GM23248 (cell line): ENCODE measurements at regions not wholly inside any gene's neighbourhood (a gene's known extent, or its start where the extent isn't known, plus 50 kb on each side); places are given as distances from the start of the nearest gene placed in this dataset.

Experiments
- DNase-seq: peaks from one replicate; pipeline ENCODE4 v3.0.0-alpha.2; 2015
- H2AFZ ChIP-seq: fragments of 200-600 bp; sonication (generic); 2 replicates; pipeline ENCODE4 v1.6.1; 2016; ENCODE audit warnings: antibody characterized with exemption
- H3F3A ChIP-seq: fragments of 200-600 bp; sonication (generic); 2 replicates; pipeline ENCODE4 v1.6.1; 2016; ENCODE audit warnings: mild to moderate bottlenecking, antibody characterized with exemption, mixed run types; ENCODE audit not compliant: insufficient read depth
- H3K27ac ChIP-seq: fragments of 200-600 bp; sonication (generic); 2 replicates; pipeline ENCODE4 v1.5.1; 2016; ENCODE audit warnings: mild to moderate bottlenecking
- H3K27me3 ChIP-seq: fragments of 200-600 bp; sonication (generic); replicated peaks from 2 replicates; pipeline ENCODE4 v1.6.1; 2016; ENCODE audit warnings: mild to moderate bottlenecking; ENCODE audit not compliant: insufficient read depth
- H3K36me3 ChIP-seq: fragments of 200-600 bp; sonication (generic); 2 replicates; pipeline ENCODE4 v1.6.1; 2016; ENCODE audit warnings: low read depth, mild to moderate bottlenecking
- H3K4me1 ChIP-seq: fragments of 200-600 bp; sonication (generic); 2 replicates; pipeline ENCODE4 v1.6.1; 2016; ENCODE audit warnings: mild to moderate bottlenecking; ENCODE audit not compliant: insufficient read depth
- H3K4me2 ChIP-seq: fragments of 200-600 bp; sonication (generic); one replicate; pipeline ENCODE4 v1.6.1; 2016; ENCODE audit warnings: mild to moderate bottlenecking; ENCODE audit not compliant: unreplicated experiment
- H3K4me3 ChIP-seq: fragments of 200-600 bp; sonication (generic); 2 replicates; pipeline ENCODE4 v1.5.1; 2016; ENCODE audit warnings: mild to moderate bottlenecking
- H3K79me2 ChIP-seq: fragments of 200-600 bp; sonication (generic); 2 replicates; pipeline ENCODE4 v1.6.1; 2016; ENCODE audit warnings: mild to moderate bottlenecking; ENCODE audit not compliant: insufficient read depth
- H3K9ac ChIP-seq: fragments of 200-600 bp; sonication (generic); 2 replicates; pipeline ENCODE4 v1.6.1; 2016; ENCODE audit warnings: mild to moderate bottlenecking
- H3K9me2 ChIP-seq: fragments of 200-600 bp; sonication (generic); 2 replicates; pipeline ENCODE4 v1.6.1; 2016; ENCODE audit warnings: mixed run types, mild to moderate bottlenecking, moderate library complexity; ENCODE audit not compliant: insufficient read depth
- H3K9me3 ChIP-seq: fragments of 200-600 bp; sonication (generic); one replicate; pipeline ENCODE4 v1.6.1; 2017; ENCODE audit warnings: low read depth
- H4K20me1 ChIP-seq: fragments of 200-600 bp; sonication (generic); 2 replicates; pipeline ENCODE4 v1.6.0; 2016; ENCODE audit not compliant: insufficient read depth
- EZH2 ChIP-seq: fragments of 200-600 bp; sonication (generic); IDR thresholded peaks from 2 replicates; pipeline ENCODE4 v1.6.1; 2018; ENCODE audit warnings: antibody characterized with exemption, mild to moderate bottlenecking; ENCODE audit not compliant: insufficient read depth, poor library complexity, severe bottlenecking
- EZH2phosphoT487 ChIP-seq: fragments of 200-600 bp; sonication (generic); IDR thresholded peaks from 2 replicates; pipeline ENCODE4 v1.6.1; 2018; ENCODE audit warnings: antibody characterized with exemption, moderate library complexity, mild to moderate bottlenecking, low read depth; ENCODE audit not compliant: insufficient read depth
- WGBS, 2 experiments: methylation state at CpG; one replicate each; pipeline ENCODE4 v1.1.6; 2015 to 2017; ENCODE audit warnings: low lambda C conversion rate in 2 of 2, low coverage in 1 of 2; ENCODE audit errors: missing lambda C conversion rate in 2 of 2; 5-methylcytosine and 5-hydroxymethylcytosine counted together
- in situ Hi-C: fragments of 300-500 bp; cut with MboI; formaldehyde crosslinking; loops from 2 replicates; pipeline ENCODE4 v1.15.0; 2020

- Histone ChIP-seq H3K9ac (no peak overlapping the region), H3K4me2 (no peak overlapping the region), H3K79me2 (no peaks in the 10 kb centered on the region), H3K4me1 (no peaks in the 10 kb centered on the region), H3K9me2 (no peaks in the 10 kb centered on the region), H3F3A (no peaks in the 10 kb centered on the region), H3K27ac (no peak overlapping the region), H3K36me3 (no peaks in the 10 kb centered on the region), H4K20me1 (no peaks in the 10 kb centered on the region), H2AFZ (no peak overlapping the region), H3K27me3 (no peaks in the 10 kb centered on the region), H3K9me3 (no peaks in the 10 kb centered on the region), H3K4me3 (no peak overlapping the region)
- DNase-seq, result no peak
- in situ Hi-C loops, result no loop called here
- TF ChIP-seq EZH2phosphoT487 (no peak), EZH2 (no peak)
- 50 to 52% methylated on average over 20 to 21 of the region's 21 CpGs for WGBS, 2 experiments
Measured at GRCh38 chr2:239833269-239834109, 191.7 kb downstream of the NDUFA10 start.

DNA sequence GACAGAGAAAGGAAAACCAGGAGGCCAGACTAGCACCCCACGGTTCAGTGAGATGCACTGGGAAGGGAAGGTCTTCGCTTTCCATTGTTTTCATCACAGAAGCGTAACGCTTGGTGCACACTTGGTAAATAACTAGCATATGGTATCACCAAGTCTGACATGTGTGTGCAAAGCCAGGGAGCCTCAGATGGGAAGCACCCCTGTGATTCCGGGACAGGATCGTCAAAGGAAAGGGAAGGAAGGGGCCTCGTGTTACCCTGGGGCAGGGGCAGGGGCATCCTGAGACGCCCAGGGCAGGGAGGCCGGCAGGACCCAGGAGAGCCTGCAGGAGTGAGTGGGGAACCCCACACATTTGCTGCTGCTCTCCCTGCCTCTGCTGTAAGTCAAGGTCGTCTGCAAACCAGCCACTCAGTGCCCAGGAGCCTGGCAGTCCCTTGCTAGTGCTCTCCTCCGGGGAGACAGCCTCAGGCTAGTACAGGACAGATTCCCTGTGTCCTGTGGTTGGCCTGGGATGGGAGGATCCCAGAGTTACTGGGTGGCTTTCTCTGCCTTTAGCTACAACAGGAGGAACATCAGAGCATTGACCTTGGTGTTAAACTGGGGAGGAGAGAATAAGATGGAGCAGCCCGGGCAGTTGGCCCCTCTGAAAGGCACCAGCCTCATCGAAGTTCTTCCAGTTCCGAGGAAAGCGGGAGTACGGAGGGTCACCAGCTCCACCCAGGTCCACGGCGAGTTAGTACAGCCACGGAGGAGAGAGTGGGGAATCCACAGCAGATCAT is 192.5 kb downstream of the NDUFA10 start:
- no peaks in the 10 kb centered on the region for H4K20me1 ChIP-seq
- H3K4me2 ChIP-seq, result no peak overlapping the region
- H3K27me3 ChIP-seq, result no peaks in the 10 kb centered on the region
- no peak overlapping the region for H3K4me3 ChIP-seq
- H3K9ac ChIP-seq, result no peak overlapping the region
- no peaks in the 10 kb centered on the region for H3K79me2 ChIP-seq
- H3K36me3 ChIP-seq, result no peaks in the 10 kb centered on the region
- H3K9me3 ChIP-seq, result no peaks in the 10 kb centered on the region
- H3K27ac ChIP-seq, result no peak overlapping the region
- no peaks in the 10 kb centered on the region for H3K9me2 ChIP-seq
- in situ Hi-C loops, result no loop called here
- no peaks in the 10 kb centered on the region for H3F3A ChIP-seq
- no peak overlapping the region for H2AFZ ChIP-seq
- no peaks in the 10 kb centered on the region for H3K4me1 ChIP-seq
- WGBS, 2 experiments, result 47 to 53% methylated on average over 17 to 19 of the region's 19 CpGs
- TF ChIP-seq EZH2phosphoT487, result no peak
- TF ChIP-seq EZH2, result no peak
- DNase-seq, result no peak

DNA sequence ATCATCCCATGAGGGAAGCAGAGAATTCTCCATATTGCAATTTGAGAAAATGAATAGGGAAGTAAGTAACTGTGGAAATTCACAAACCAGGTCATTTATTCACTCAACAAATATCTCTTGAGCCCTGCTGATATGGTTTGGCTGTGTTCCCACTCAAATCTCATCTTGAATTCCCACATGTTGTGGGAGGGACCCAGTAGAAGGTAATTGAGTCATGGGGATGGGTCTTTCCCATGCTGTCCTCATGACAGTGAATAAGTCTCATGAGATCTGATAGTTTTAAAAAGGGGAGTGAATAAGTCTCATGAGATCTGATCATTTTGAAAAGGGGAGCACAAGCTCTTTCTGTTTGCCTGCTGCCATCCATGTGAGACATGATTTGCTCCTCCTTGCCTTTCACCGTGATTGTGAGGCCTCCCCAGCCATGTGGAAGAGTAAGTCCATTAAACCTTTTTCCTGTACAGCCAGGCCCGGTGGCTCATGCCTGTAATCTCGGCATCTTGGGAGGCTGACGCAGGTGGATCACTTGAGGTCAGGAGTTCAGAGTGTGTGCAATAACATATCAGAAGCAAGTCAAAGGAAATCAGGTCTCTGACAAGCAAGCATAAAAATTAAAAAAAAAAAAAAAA is 193.2 kb downstream of the NDUFA10 start:
- no peak overlapping the region for H2AFZ ChIP-seq
- H3K4me2 ChIP-seq, result no peak overlapping the region
- H3K36me3 ChIP-seq, result no peaks in the 10 kb centered on the region
- H3F3A ChIP-seq, result no peaks in the 10 kb centered on the region
- 50 to 68% methylated on average over 4 of the region's 4 CpGs for WGBS, 2 experiments
- no peaks in the 10 kb centered on the region for H4K20me1 ChIP-seq
- no peaks in the 10 kb centered on the region for H3K27me3 ChIP-seq
- in situ Hi-C loops, result no loop called here
- TF ChIP-seq EZH2 (no peak), EZH2phosphoT487 (no peak)
- no peak for DNase-seq
- no peaks in the 10 kb centered on the region for H3K79me2 ChIP-seq
- H3K4me3 ChIP-seq, result no peak overlapping the region
- no peaks in the 10 kb centered on the region for H3K9me3 ChIP-seq
- H3K9me2 ChIP-seq, result no peaks in the 10 kb centered on the region
- no peak overlapping the region for H3K9ac ChIP-seq
- H3K4me1 ChIP-seq, result no peaks in the 10 kb centered on the region
- H3K27ac ChIP-seq, result no peak overlapping the region

DNA sequence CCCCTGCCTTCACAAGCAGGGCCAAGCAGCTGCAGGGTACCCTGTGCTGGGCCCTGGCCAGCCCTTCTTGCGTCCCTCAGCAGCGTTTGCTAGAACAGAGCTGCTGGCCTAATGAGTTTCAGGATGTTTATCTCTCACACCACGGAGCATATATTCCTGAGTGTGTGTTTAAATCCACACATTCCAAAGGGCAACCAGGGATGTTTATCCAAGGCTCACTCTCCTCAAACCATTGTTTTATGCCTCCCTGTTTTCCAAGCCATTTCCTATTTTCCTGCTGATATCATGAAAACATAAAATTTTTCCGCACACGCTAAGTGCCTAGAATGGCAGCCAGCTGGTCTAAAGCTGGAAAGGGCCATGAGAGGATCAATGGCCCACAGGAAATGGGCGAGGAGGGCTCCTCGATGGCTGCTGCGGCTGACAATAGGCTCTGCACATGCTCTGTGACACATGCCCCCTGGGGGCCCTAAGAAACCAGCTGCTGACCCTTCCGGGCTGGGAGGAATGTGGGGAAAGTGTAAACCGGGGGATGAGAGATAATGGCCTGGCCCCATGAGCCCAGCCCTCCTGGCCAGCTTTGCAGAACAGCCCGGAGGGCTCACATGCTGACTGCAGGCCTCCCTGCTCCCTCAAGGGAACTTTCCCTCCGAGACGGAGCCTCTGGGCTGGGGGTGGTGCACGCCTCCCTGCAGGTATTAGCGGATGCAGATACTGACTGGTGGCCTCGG is 194.0 kb downstream of the NDUFA10 start:
- Histone ChIP-seq H3K4me2 (no peak overlapping the region), H3K27ac (no peak overlapping the region), H3K9ac (no peak overlapping the region), H3K9me3 (no peaks in the 10 kb centered on the region), H3K9me2 (no peaks in the 10 kb centered on the region), H4K20me1 (no peaks in the 10 kb centered on the region), H3K79me2 (no peaks in the 10 kb centered on the region), H3K4me1 (no peaks in the 10 kb centered on the region), H2AFZ (no peak overlapping the region), H3K4me3 (no peak overlapping the region), H3F3A (no peaks in the 10 kb centered on the region), H3K36me3 (no peaks in the 10 kb centered on the region), H3K27me3 (no peaks in the 10 kb centered on the region)
- no peak for DNase-seq
- in situ Hi-C loops, result no loop called here
- 47 to 55% methylated on average over 15 to 16 of the region's 16 CpGs for WGBS, 2 experiments
- no peak for TF ChIP-seq EZH2phosphoT487
- no peak for TF ChIP-seq EZH2
